SU-DHL-6 (cell line): ENCODE measurements at regions not wholly inside any gene's neighbourhood (a gene's known extent, or its start where the extent isn't known, plus 50 kb on each side); places are given as distances from the start of the nearest gene placed in this dataset.

ENCODE experiments used
- H2AFZ ChIP-seq: fragments of 200-600 bp; sonication (generic); 2 replicates; pipeline ENCODE4 v1.6.1; 2014; ENCODE audit warnings: low read depth, mild to moderate bottlenecking, moderate library complexity, mixed read lengths, antibody characterized with exemption, low read length; ENCODE audit not compliant: severe bottlenecking
- H3F3A ChIP-seq: fragments of 200-600 bp; shearing (Covaris generic); 2 replicates; pipeline ENCODE4 v1.6.0; 2016; ENCODE audit warnings: antibody characterized with exemption, mild to moderate bottlenecking; ENCODE audit not compliant: insufficient read depth
- H3K27ac ChIP-seq: fragments of 200-600 bp; sonication (generic); 2 replicates; pipeline ENCODE4 v1.5.1; 2016; ENCODE audit warnings: low read depth, mild to moderate bottlenecking, low read length, moderate library complexity, mixed read lengths
- H3K27me3 ChIP-seq: fragments of 200-600 bp; sonication (generic), shearing (Covaris generic); 2 replicates; pipeline ENCODE4 v1.6.0; 2014; ENCODE audit warnings: mild to moderate bottlenecking, low read length
- H3K36me3 ChIP-seq: fragments of 200-600 bp; sonication (generic); 2 replicates; pipeline ENCODE4 v1.6.1; 2014; ENCODE audit warnings: mild to moderate bottlenecking, low read length, mixed read lengths
- H3K4me2 ChIP-seq: fragments of 300-600, 200-600 bp; shearing (Covaris generic), sonication (generic); 2 replicates; pipeline ENCODE4 v1.6.0; 2014; ENCODE audit warnings: low read length, low read depth, mild to moderate bottlenecking; ENCODE audit not compliant: poor library complexity, severe bottlenecking
- H3K4me3 ChIP-seq: fragments of 200-600 bp; sonication (generic); 2 replicates; pipeline ENCODE4 v1.5.1; 2014; ENCODE audit warnings: antibody characterized with exemption, low read length, mild to moderate bottlenecking, mixed read lengths; ENCODE audit not compliant: insufficient read depth, poor library complexity, severe bottlenecking
- H3K79me2 ChIP-seq: fragments of 200-600 bp; sonication (generic); 2 replicates; pipeline ENCODE4 v1.6.1; 2014; ENCODE audit warnings: mild to moderate bottlenecking, low read length, moderate library complexity; ENCODE audit not compliant: insufficient read depth
- H3K9ac ChIP-seq: fragments of 200-600 bp; sonication (generic); 2 replicates; pipeline ENCODE4 v1.7.0; 2014; ENCODE audit warnings: mild to moderate bottlenecking, low read length
- H3K9me2 ChIP-seq: fragments of 200-600 bp; sonication (generic); replicated peaks from 2 replicates; pipeline ENCODE4 v1.6.1; 2014; ENCODE audit warnings: low read length; ENCODE audit not compliant: insufficient read depth
- H3K9me3 ChIP-seq: fragments of 200-600 bp; sonication (generic); 2 replicates; pipeline ENCODE4 v1.6.1; 2014; ENCODE audit warnings: low read length, mixed read lengths; ENCODE audit not compliant: insufficient read depth
- H4K20me1 ChIP-seq: fragments of 200-600 bp; sonication (generic); 2 replicates; pipeline ENCODE4 v1.6.1; 2014; ENCODE audit warnings: low read depth, mild to moderate bottlenecking, antibody characterized with exemption, low read length, moderate library complexity, mixed read lengths
- EZH2phosphoT487 ChIP-seq: fragments of 200-600 bp; sonication (generic), shearing (Covaris generic); conservative IDR thresholded peaks from 2 replicates; pipeline ENCODE4 v1.6.1; 2018; ENCODE audit warnings: mild to moderate bottlenecking, antibody characterized with exemption, low read length, moderate library complexity, mixed read lengths
- TF ChIP-seq, protein P1 (sequence below): fragments of 200-600 bp; sonication (generic); IDR thresholded peaks from one replicate; pipeline ENCODE4 v1.5.1; 2017; ENCODE audit warnings: antibody characterized with exemption, mild to moderate bottlenecking, low read length, moderate library complexity; ENCODE audit not compliant: insufficient read depth, poor library complexity, severe bottlenecking

DNA sequence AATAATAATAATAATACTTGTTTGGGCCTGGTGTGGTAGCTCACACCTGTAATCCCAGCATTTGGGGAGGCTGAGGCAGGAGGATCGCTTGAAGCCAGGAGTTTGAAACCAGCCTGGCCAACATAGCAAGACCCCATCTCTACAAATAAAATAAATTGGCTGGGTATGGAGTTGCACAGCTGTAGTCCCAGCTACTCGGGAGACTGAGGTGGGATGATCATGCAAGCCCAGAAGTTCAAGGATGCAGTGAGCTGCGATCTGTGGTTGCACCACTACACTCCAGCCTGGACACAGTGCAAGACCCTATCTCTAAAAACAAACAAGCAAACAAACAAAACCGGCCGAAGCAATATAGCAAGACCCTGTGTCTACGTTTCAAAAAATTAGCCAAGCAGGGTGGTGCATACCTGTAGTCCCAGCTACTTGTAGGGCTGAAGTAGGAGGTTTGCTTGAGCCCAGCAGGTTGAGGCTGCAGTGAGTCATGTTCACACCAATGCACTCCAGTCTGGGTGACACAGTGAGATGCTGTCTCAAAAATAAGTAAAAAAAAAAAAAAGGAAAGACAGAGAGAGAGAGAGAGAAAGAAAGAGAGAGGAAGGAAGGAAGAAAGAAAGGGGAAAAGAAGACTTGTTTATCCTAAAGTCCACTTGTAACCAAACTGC lies 85.6 kb upstream of the KDM7A start:
- H3K4me2 ChIP-seq, result no peak overlapping the region

DNA sequence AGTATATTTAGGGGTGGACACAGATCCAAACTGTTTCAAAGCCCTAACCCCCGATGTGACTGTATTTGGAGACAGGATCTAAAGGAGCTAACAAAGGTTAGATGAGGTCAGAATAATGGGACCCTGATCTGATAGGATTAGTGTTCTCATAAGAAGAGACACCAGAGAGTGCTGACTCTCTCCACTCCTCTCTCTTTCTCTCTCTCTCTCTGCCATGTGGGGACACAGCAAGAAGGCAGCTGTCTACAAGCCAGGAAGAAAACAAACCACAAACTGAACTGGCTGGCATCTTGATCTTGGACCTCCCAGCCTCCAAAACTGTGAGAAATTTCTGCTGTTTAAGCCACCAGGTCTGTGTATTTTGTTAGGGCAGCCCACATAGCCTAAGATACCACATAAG lies 84.7 kb upstream of the KDM7A start:
- Histone ChIP-seq H2AFZ (no peak overlapping the region), H3K4me3 (no peak overlapping the region), H3K9me2 (no peaks in the 10 kb centered on the region), H3K4me2 (no peak overlapping the region), H3K27ac (no peak overlapping the region), H3K79me2 (no peaks in the 10 kb centered on the region), H3K36me3 (no peaks in the 10 kb centered on the region), H3K9me3 (no peaks in the 10 kb centered on the region), H3K9ac (no peak overlapping the region), H4K20me1 (no peaks in the 10 kb centered on the region), H3F3A (no peaks in the 10 kb centered on the region), H3K27me3 (no peaks in the 10 kb centered on the region)
- TF ChIP-seq, protein P1, sequence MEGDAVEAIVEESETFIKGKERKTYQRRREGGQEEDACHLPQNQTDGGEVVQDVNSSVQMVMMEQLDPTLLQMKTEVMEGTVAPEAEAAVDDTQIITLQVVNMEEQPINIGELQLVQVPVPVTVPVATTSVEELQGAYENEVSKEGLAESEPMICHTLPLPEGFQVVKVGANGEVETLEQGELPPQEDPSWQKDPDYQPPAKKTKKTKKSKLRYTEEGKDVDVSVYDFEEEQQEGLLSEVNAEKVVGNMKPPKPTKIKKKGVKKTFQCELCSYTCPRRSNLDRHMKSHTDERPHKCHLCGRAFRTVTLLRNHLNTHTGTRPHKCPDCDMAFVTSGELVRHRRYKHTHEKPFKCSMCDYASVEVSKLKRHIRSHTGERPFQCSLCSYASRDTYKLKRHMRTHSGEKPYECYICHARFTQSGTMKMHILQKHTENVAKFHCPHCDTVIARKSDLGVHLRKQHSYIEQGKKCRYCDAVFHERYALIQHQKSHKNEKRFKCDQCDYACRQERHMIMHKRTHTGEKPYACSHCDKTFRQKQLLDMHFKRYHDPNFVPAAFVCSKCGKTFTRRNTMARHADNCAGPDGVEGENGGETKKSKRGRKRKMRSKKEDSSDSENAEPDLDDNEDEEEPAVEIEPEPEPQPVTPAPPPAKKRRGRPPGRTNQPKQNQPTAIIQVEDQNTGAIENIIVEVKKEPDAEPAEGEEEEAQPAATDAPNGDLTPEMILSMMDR, result no peak
- no peak for TF ChIP-seq EZH2phosphoT487

More for the DNA sequence above, 85.6 kb upstream of the KDM7A start:
- H3K27ac ChIP-seq, result no peak overlapping the region
- H2AFZ ChIP-seq, result no peak overlapping the region
- no peaks in the 10 kb centered on the region for H3F3A ChIP-seq
- H3K27me3 ChIP-seq, result no peaks in the 10 kb centered on the region
- H3K36me3 ChIP-seq, result no peaks in the 10 kb centered on the region
- H3K79me2 ChIP-seq, result no peaks in the 10 kb centered on the region
- no peaks in the 10 kb centered on the region for H3K9me3 ChIP-seq
- no peak overlapping the region for H3K4me3 ChIP-seq
- no peak for TF ChIP-seq EZH2phosphoT487
- TF ChIP-seq, protein P1, result no peak
- H3K9me2 ChIP-seq, result no peaks in the 10 kb centered on the region
- no peaks in the 10 kb centered on the region for H4K20me1 ChIP-seq
- no peak overlapping the region for H3K9ac ChIP-seq

DNA sequence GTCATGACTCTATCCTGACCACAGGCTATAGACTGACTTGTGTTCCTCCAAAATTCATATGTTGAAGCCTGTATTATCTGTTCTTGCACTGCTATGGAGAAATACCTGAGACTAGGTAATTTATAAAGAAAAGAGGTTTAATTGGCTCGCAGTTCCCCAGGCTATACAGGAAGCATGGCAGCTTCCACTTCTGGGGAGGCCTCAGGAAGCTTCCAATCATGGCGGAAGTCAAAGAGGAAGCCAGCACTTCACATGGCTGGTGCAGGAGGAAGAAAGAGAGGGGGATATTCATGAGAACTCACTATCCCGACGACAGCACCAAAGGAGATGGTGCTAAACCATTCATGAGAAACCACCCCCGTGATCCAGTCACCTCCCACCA lies 84.3 kb upstream of the KDM7A start:
- Histone ChIP-seq H3K9ac (no peak overlapping the region), H3K36me3 (no peaks in the 10 kb centered on the region), H3F3A (no peaks in the 10 kb centered on the region), H3K9me2 (no peaks in the 10 kb centered on the region), H3K27me3 (no peaks in the 10 kb centered on the region), H3K4me3 (no peak overlapping the region), H3K79me2 (no peaks in the 10 kb centered on the region), H4K20me1 (no peaks in the 10 kb centered on the region), H2AFZ (no peak overlapping the region), H3K27ac (no peak overlapping the region), H3K9me3 (no peaks in the 10 kb centered on the region), H3K4me2 (no peak overlapping the region)
- TF ChIP-seq, protein P1, result no peak
- no peak for TF ChIP-seq EZH2phosphoT487
